ENCODE measurements at regions not wholly inside any gene's neighbourhood (a gene's known extent, or its start where the extent isn't known, plus 50 kb on each side); places are given as distances from the start of the nearest gene placed in this dataset.
A peak's percentile ranks its signal among the peaks of the same experiment; 100 is the strongest.
"Not testable (repeated sequence)": the region's sequence is repeated elsewhere in the genome, so short reads cannot be mapped to it uniquely, and the experiment has no call there.

- H3K9me3 Mint-ChIP-seq: no peaks in the 10 kb centered on the region
- H3K4me1 Mint-ChIP-seq: no peaks in the 10 kb centered on the region
- H3K4me3 Mint-ChIP-seq: no peak overlapping the region
- H3K27me3 Mint-ChIP-seq: no peaks in the 10 kb centered on the region
- no peaks in the 10 kb centered on the region for H3K36me3 Mint-ChIP-seq
- H3K27ac Mint-ChIP-seq: no peak overlapping the region
- ATAC-seq: no peak
These were observed 119.4 kb downstream of the MFAP3L start for GRCh38 chr4:169906821-169907220.

GRCh38 chr4:169906104-169906503 lies 120.1 kb downstream of the MFAP3L start:
- no peaks in the 10 kb centered on the region for H3K4me1 Mint-ChIP-seq
- ATAC-seq: no peak
- no peaks in the 10 kb centered on the region for H3K9me3 Mint-ChIP-seq
- no peaks in the 10 kb centered on the region for H3K36me3 Mint-ChIP-seq
- no peak overlapping the region for H3K27ac Mint-ChIP-seq
- H3K4me3 Mint-ChIP-seq: no peak overlapping the region
- H3K27me3 Mint-ChIP-seq: no peaks in the 10 kb centered on the region

DNA sequence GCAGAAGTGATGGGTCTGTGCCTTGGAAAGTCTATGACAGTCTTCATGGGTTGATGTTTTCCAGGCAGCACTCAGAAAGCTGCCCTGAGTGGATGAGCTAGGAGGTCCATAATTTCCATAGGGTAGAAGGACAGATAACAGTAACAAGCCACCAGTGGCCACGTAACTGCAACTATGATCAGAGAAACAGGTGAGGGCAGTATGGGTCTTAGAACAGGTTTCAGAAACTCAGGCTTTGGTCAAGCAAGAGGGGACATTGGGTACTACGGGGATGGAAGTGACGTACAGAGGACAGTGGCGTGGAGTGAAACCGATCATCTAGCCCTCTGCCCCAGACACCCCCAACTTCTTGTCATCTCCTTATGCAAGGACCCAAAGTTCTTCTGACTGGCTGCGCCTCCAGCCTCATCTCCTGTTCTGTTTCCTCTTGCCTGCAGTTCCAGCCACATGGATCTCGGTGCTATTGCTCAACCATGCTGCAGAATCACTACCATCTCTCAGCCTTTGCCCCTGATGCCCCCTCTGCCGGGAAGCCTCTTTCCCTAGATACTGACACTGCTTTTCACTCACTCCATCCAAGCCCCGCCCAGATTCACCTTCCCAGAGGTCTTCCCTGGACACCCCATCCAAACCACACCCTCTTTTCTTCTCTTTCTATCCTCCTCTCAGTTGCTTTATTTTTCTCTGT lies 123.4 kb downstream of the MFAP3L start:
- H3K27me3 Mint-ChIP-seq: no peaks in the 10 kb centered on the region
- ATAC-seq: no peak
- no peak overlapping the region for H3K27ac Mint-ChIP-seq
- no peaks in the 10 kb centered on the region for H3K4me1 Mint-ChIP-seq
- H3K9me3 Mint-ChIP-seq: peaks cover 3% of the 10 kb centered on the region
- no peak overlapping the region for H3K4me3 Mint-ChIP-seq
- no peaks in the 10 kb centered on the region for H3K36me3 Mint-ChIP-seq

- Mint-ChIP-seq H3K9me3 (peaks cover 3% of the 10 kb centered on the region), H3K36me3 (no peaks in the 10 kb centered on the region), H3K4me1 (no peaks in the 10 kb centered on the region), H3K27ac (no peak overlapping the region), H3K4me3 (no peak overlapping the region), H3K27me3 (no peaks in the 10 kb centered on the region)
- no peak for ATAC-seq
These were observed 125.9 kb downstream of the MFAP3L start for GRCh38 chr4:169900241-169900845.

DNA sequence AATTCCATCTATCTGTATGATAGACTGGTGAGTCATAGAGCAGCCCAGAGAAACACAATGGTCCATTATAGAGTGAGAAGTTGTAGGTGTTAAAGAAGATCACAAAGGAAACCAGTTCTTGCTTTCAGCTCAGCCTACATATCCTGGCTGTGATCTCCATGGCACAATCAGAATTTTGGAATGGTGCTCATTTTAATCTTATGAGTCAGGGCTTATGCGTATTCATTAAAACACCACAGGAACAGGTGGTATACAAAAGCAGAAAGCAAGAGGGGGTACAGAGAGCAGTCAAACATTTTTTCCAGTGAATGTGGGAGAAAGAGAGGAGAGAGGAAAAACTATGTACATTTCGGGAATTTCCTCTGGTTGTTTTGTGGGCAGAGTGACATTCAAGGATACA lies 126.9 kb downstream of the MFAP3L start:
- Mint-ChIP-seq H3K4me3 (no peak overlapping the region), H3K27me3 (no peaks in the 10 kb centered on the region), H3K9me3 (peaks cover 3% of the 10 kb centered on the region), H3K36me3 (no peaks in the 10 kb centered on the region), H3K27ac (no peak overlapping the region), H3K4me1 (no peaks in the 10 kb centered on the region)
- ATAC-seq: no peak

- ATAC-seq: no peak
- Mint-ChIP-seq H3K27me3 (peaks cover 1% of the 10 kb centered on the region), H3K36me3 (no peaks in the 10 kb centered on the region), H3K27ac (no peak overlapping the region), H3K4me3 (no peak overlapping the region), H3K4me1 (no peaks in the 10 kb centered on the region), H3K9me3 (peaks cover 3% of the 10 kb centered on the region)
These were observed 128.1 kb downstream of the MFAP3L start for GRCh38 chr4:169898095-169898494.

DNA sequence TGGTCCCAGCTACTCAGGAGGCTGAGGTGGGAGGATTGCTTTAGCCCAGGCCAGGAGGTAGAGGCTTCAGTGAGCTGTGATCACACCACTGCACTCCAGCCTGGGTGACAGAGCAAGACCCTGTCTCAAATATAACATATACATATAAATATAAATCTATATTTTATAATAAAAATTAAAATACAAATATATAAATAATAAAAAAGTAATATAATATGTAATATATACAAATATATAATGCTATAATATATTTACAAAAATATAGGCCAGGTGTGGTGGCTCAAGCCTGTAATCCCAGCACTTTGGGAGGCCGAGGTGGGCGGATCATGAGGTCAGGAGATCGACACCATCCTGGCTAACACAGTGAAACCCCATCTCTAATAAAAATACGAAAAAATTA lies 131.4 kb downstream of the MFAP3L start:
- H3K27ac Mint-ChIP-seq, H3K36me3 Mint-ChIP-seq, H3K4me1 Mint-ChIP-seq, H3K4me3 Mint-ChIP-seq, ATAC-seq, H3K9me3 Mint-ChIP-seq: not testable (repeated sequence)
- peaks cover 16% of the 10 kb centered on the region for H3K27me3 Mint-ChIP-seq

GRCh38 chr4:169885893-169886292 lies 128.1 kb upstream of the HPF1 start:
- Mint-ChIP-seq H3K4me3 (no peak overlapping the region), H3K9me3 (peaks cover 3% of the 10 kb centered on the region), H3K4me1 (no peaks in the 10 kb centered on the region), H3K36me3 (no peaks in the 10 kb centered on the region), H3K27me3 (peaks cover 2% of the 10 kb centered on the region), H3K27ac (no peak overlapping the region)
- ATAC-seq: no peak

GRCh38 chr4:169881769-169882168 lies 124.0 kb upstream of the HPF1 start:
- Mint-ChIP-seq H3K27me3 (peaks cover 11% of the 10 kb centered on the region), H3K27ac (no peak overlapping the region), H3K36me3 (no peaks in the 10 kb centered on the region), H3K4me3 (no peak overlapping the region), H3K4me1 (no peaks in the 10 kb centered on the region), H3K9me3 (no peaks in the 10 kb centered on the region)
- ATAC-seq: peak; percentile 24

DNA sequence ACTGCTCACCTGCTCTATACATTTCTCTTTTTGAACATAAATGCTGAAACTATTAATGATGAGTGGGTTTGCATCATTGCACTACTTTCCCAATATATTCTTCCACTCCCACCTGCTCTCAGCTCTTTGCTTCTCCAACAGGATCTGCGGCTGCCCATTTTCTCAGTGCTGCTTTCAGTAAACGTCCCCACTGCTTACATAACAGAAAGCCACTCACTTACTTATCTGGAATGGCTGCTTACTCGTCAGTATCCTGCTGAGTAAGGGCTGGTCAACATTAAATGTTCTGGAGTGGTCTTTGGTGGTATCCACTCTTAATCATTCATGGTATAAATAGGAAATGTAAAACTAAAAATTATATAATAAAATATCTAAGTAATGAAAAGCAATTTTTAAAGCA lies 112.8 kb upstream of the HPF1 start:
- H3K4me1 Mint-ChIP-seq: no peaks in the 10 kb centered on the region
- H3K36me3 Mint-ChIP-seq: no peaks in the 10 kb centered on the region
- no peak overlapping the region for H3K27ac Mint-ChIP-seq
- ATAC-seq: no peak
- H3K4me3 Mint-ChIP-seq: no peak overlapping the region
- H3K27me3 Mint-ChIP-seq: peaks cover 15% of the 10 kb centered on the region
- H3K9me3 Mint-ChIP-seq: no peaks in the 10 kb centered on the region

DNA sequence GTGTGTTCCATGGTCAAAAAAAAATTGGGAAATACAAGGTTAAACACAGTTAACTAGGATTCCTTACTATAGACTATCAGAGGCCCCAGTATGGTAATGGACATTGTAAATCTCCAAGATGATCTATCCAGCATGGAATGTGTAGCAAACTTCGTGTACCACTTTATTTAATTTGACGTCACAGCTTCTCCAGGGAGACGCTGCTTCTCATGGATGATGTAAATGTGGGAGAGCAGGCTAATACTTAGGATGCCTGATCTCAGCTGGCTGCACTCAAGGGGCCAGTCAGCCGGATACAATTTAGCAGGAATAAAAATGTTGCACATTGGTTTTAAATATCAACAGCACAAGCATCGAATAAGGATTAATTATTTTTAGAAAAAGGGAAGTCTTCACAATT lies 111.7 kb upstream of the HPF1 start:
- Mint-ChIP-seq H3K27ac (no peak overlapping the region), H3K9me3 (no peaks in the 10 kb centered on the region), H3K36me3 (no peaks in the 10 kb centered on the region), H3K4me1 (no peaks in the 10 kb centered on the region), H3K4me3 (no peak overlapping the region), H3K27me3 (peaks cover 8% of the 10 kb centered on the region)
- no peak for ATAC-seq

DNA sequence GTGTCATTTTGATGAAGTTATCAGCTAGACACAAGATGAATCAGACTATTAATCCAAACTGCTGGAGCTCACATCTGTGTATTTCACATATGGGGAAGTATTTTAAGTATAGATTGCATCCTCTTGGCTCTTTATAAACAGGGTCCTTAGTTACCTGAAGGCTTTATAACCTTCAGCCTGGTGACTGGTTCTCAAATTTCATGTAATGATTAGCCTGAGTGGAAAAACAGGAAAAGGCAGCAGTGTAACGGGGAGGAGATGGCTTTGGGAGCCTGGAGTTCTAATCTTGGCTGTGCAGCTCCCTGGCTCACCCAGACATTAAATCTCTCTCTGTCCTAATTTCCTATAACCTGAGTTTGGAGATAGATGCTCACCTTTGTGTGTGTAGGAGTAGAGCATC lies 103.8 kb upstream of the HPF1 start:
- Mint-ChIP-seq H3K36me3 (no peaks in the 10 kb centered on the region), H3K4me1 (no peaks in the 10 kb centered on the region), H3K9me3 (no peaks in the 10 kb centered on the region), H3K27me3 (no peaks in the 10 kb centered on the region), H3K27ac (no peak overlapping the region), H3K4me3 (no peak overlapping the region)
- ATAC-seq: no peak

DNA sequence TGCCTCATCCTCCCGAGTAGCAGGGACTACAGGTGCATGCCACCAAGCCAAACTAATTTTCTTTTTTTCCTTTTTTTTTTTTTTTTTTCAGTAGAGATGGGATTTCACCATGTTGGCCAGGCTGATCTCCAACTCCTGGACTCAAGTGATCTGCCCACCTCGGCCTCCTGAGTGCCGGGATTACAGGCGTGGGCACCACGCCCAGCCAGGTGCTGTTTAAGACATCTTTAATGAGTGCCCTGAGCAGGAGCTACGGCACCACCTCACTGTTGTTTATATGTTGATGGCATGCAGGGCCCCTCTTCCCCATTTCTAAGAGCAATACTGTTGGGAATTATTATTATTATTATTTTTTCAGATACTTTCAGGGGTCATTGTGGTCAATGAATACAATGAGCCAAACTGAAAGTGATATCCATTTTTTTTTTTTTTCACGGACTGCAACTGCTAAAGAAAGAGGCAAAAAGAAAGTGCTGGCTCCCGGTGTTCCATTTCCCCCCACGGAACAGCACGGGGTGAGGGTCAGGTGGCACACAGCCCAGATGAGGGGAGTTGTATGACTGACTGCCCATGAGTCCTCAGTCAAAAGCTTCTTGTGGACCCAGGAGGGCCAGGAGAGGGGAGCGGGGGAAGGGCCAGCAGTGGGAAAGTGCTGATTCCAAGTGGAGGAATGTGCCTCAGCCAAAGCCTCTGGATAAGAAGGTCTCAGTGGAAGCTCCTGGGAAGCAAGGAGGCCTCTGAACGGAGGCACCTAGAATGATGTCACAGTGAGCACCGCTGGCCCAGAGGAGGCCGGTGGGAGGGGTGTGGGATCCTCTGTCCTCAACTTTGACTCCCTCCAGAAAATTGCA lies 101.8 kb upstream of the HPF1 start:
- Mint-ChIP-seq H3K27ac (no peak overlapping the region), H3K36me3 (no peaks in the 10 kb centered on the region), H3K4me3 (no peak overlapping the region), H3K27me3 (no peaks in the 10 kb centered on the region), H3K4me1 (no peaks in the 10 kb centered on the region), H3K9me3 (peaks cover 4% of the 10 kb centered on the region)
- ATAC-seq: no peak

GRCh38 chr4:169854090-169854489 lies 96.3 kb upstream of the HPF1 start:
- no peak for ATAC-seq
- H3K9me3 Mint-ChIP-seq: peaks cover 4% of the 10 kb centered on the region
- no peaks in the 10 kb centered on the region for H3K36me3 Mint-ChIP-seq
- no peaks in the 10 kb centered on the region for H3K27me3 Mint-ChIP-seq
- H3K27ac Mint-ChIP-seq: no peak overlapping the region
- no peak overlapping the region for H3K4me3 Mint-ChIP-seq
- no peaks in the 10 kb centered on the region for H3K4me1 Mint-ChIP-seq

GRCh38 chr4:169852481-169852880 lies 94.7 kb upstream of the HPF1 start:
- Mint-ChIP-seq H3K36me3 (no peaks in the 10 kb centered on the region), H3K27me3 (peaks cover 9% of the 10 kb centered on the region), H3K4me1 (no peaks in the 10 kb centered on the region), H3K4me3 (no peak overlapping the region), H3K9me3 (peaks cover 4% of the 10 kb centered on the region), H3K27ac (no peak overlapping the region)
- no peak for ATAC-seq

DNA sequence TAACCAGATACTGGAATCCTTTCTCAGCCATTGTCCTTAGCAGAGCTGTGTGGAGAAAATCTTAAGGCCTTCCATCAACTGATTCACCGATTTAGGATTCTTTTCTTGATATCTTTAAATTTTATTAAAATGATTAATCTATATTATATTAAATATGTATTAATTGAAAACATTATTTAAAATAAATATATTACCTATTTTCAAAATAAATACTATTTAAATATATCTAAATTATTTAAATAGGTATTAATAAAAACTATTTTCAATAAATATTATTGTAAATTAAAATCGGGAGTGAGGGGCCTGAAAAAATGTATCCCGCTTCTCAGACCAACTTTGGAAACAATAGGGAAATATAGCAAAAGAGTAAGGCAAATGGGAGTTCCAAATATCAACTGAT lies 94.0 kb upstream of the HPF1 start:
- ATAC-seq: no peak
- H3K4me1 Mint-ChIP-seq: no peaks in the 10 kb centered on the region

More for the DNA sequence above, 94.0 kb upstream of the HPF1 start:
- Mint-ChIP-seq H3K9me3 (peaks cover 4% of the 10 kb centered on the region), H3K4me3 (no peak overlapping the region), H3K36me3 (no peaks in the 10 kb centered on the region), H3K27me3 (peaks cover 9% of the 10 kb centered on the region), H3K27ac (no peak overlapping the region)
